ENCODE measurements at regions not wholly inside any gene's neighbourhood (a gene's known extent, or its start where the extent isn't known, plus 50 kb on each side); places are given as distances from the start of the nearest gene placed in this dataset.
"Not testable (repeated sequence)": the region's sequence is repeated elsewhere in the genome, so short reads cannot be mapped to it uniquely, and the experiment has no call there.

- no peak for DNase-seq
Observed at GRCh38 chr6:139743664-139744437, 369.4 kb upstream of the CITED2 start.

- no peak for DNase-seq
Observed at GRCh38 chr6:139742671-139743070, 368.2 kb upstream of the CITED2 start.

- DNase-seq = no peak
Observed at GRCh38 chr6:139738801-139739455, 364.5 kb upstream of the CITED2 start.

- no peak for DNase-seq
Observed at GRCh38 chr6:139736325-139736906, 362.0 kb upstream of the CITED2 start.

- no peak for DNase-seq
Observed at GRCh38 chr6:139732451-139732850, 358.0 kb upstream of the CITED2 start.

- no peak for DNase-seq
Observed at GRCh38 chr6:139730340-139730974, 356.0 kb upstream of the CITED2 start.

GRCh38 chr6:139728876-139729427 is 354.5 kb upstream of the CITED2 start:
- no peak for DNase-seq

GRCh38 chr6:139726272-139726671 is 351.8 kb upstream of the CITED2 start:
- DNase-seq = not testable (repeated sequence)

DNA sequence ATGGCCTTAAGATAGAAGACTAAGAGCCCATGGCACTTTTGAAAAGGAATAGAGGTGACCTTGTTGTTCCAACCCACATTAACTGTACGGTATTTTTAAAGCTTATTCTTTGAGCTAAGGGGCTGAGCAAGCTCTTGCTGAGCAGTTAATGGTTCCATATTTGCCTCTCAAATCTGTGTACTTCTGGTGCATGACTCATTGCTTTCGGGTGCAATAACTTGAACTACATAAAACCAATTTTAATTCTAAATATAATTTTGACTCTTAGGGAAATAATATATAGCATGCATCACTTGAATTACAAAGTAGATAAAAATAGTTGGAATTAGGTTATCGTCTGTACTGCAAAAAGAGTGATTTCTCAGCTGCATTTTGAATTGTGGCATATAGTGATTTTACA is 348.1 kb upstream of the CITED2 start:
- DNase-seq = no peak

DNA sequence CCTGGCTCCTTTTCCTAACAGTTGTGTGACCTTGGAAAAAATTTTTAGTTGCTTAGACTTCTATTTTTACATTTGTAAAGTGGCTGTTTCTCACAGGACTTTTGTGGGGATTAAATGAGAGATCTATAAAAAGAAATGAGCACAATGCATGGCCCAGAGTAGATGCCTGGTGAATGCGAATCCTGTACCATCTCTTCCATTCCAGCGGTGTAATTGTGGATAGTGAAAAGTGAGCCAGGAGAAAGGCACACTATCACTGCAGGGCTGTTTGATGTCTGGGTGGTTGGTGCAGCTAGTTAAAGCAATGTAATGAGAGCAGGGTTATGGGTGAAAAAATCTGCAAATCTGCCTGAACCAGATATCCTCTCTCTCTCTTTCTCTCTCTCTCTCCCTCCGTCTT is 347.5 kb upstream of the CITED2 start:
- DNase-seq = no peak

GRCh38 chr6:139713900-139714506 is 339.6 kb upstream of the CITED2 start:
- no peak for DNase-seq

DNA sequence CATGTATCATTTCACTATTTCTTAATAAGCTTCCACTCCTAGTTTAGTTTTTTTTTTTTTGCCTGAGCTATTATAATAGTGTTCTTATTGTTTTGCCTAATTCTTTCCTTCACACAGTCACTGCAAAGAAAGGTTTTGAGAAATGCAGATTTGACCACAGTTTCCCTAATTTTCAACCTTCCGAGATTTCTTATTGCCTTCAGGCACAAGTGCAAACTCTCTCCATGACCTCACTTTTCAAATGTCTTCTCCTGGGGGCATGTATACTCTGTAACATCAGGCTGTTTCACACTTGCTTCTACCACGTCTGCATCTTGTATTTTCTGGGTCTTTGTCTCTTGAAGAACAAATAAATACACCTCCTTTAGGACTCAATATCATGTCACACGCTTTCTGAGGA is 339.0 kb upstream of the CITED2 start:
- no peak for DNase-seq

GRCh38 chr6:139712830-139713229 is 338.4 kb upstream of the CITED2 start:
- DNase-seq = no peak

- no peak for DNase-seq
Observed at GRCh38 chr6:139711804-139712585, 337.5 kb upstream of the CITED2 start.

DNA sequence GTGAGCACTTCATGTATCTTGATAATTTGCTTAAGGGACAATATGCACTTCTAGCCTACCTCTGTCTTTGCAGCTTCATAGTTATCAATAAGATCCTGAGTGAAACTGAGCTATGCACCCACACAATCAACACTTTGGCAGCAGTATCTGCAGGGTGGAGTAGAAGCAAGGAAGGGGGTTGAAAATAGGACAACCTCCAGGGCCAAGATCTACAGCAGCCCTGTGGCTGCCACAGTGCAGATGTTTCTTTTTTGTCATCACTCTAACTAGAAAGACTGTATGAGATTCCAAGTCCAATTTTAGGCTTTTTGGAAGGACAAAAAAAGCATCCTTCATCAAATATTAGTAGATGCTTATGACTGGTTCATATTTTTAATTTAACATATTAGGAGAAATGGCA is 336.1 kb upstream of the CITED2 start:
- no peak for DNase-seq

- no peak for DNase-seq
Observed at GRCh38 chr6:139708337-139709199, 334.1 kb upstream of the CITED2 start.

GRCh38 chr6:139706912-139707311 is 332.5 kb upstream of the CITED2 start:
- no peak for DNase-seq

DNA sequence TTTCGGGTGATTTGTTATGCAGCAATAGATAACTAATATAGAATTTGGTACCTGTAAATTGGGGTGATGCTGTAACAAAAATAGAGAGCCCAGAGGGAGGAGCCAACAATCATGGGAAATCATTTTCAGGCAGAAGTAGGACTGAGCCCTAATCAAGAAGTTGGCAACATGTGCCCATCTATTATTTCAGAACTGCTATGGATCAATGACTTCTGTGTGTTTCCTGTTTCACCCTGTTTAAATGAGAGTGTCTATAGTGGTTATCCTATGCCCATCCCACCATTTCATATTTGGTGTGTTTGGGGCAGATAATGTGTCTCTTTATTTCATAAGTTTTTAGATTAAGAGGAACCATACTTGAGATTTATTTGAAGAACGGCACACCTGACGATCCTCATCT is 330.8 kb upstream of the CITED2 start:
- no peak for DNase-seq

DNA sequence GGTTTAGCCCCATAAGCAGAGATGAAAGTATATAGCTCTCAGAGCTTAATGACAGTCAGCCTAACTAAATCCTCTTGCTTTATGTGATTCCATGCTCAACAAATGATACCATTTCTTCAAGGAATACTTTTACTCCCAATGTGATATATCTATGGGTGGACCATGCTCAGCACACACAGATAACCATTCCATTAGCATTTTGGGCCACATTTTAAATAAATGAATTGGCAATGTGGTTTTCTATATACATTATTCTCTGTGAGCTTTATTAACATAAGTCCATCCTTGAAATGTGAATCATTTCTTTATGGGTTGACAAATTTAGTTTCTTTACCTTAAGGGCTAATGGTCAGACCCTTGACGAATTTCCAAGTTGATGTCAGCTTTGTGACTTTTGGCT is 329.3 kb upstream of the CITED2 start:
- no peak for DNase-seq

DNA sequence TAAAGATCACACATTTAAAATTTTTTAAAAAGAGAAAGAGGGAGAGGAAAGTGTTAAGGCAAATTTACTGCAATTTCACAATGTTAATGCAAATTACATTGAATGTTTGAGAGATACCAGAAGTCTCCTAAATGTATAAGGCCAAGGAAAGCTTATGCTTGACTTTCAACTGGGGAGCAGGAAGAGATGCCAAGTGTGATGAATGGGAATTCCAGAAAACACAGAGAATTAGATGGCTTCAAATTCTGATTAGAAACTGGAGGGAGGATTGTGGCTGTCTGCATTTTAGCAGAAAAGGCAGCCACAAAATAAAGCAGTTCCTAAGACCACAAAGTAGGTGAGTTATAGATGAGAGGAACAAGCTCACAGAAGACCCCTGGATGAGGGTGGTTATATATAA is 328.3 kb upstream of the CITED2 start:
- no peak for DNase-seq

GRCh38 chr6:139701695-139702094 is 327.2 kb upstream of the CITED2 start:
- DNase-seq = no peak

Measured in activated T-cell treated with anti-CD3 and anti-CD28 coated beads for 4 hours (primary cell).